HG03060 (cell line): ENCODE measurements at regions not wholly inside any gene's neighbourhood (a gene's known extent, or its start where the extent isn't known, plus 50 kb on each side); places are given as distances from the start of the nearest gene placed in this dataset.

ENCODE experiments used
- ATAC-seq: cut with Tn5 transposase; IDR thresholded peaks from one replicate; pipeline ENCODE4 v1.9.1; 2021; ENCODE audit warnings: low read depth, moderate number of reproducible peaks; ENCODE audit not compliant: unreplicated experiment

- ATAC-seq, result no peak
Measured at GRCh38 chr4:30642567-30642966, 77.6 kb upstream of the PCDH7 start.

GRCh38 chr4:30653291-30653690 is 66.9 kb upstream of the PCDH7 start:
- no peak for ATAC-seq

- no peak for ATAC-seq
Measured at GRCh38 chr4:30656828-30657227, 63.3 kb upstream of the PCDH7 start.

- ATAC-seq, result no peak
Measured at GRCh38 chr4:30667919-30668318, 52.2 kb upstream of the PCDH7 start.

- no peak for ATAC-seq
Measured at GRCh38 chr4:30670206-30670605, 50.0 kb upstream of the PCDH7 start.
